H9 (cell line): ENCODE measurements at regions not wholly inside any gene's neighbourhood (a gene's known extent, or its start where the extent isn't known, plus 50 kb on each side); places are given as distances from the start of the nearest gene placed in this dataset.

Experiments
- DNase-seq: peaks from one replicate; pipeline ENCODE4 v3.0.0-alpha.2; 2017
- H2AFZ ChIP-seq: one replicate; pipeline ENCODE4 v1.6.1; 2013; ENCODE audit warnings: mild to moderate bottlenecking, low read length, control low read depth, moderate library complexity
- H2AK5ac ChIP-seq: 2 replicates; pipeline ENCODE4 v1.6.1; 2013; ENCODE audit warnings: low read length, control low read depth, mixed read lengths; ENCODE audit not compliant: insufficient read length
- H2BK120ac ChIP-seq: one replicate; pipeline ENCODE4 v1.6.1; 2013; ENCODE audit warnings: low read depth, mild to moderate bottlenecking, low read length, control low read depth, inconsistent platforms; ENCODE audit not compliant: poor library complexity, severe bottlenecking
- H2BK12ac ChIP-seq: 2 replicates; pipeline ENCODE4 v1.6.1; 2013; ENCODE audit warnings: low read length, control low read depth, mixed read lengths, low read depth; ENCODE audit not compliant: insufficient read length
- H2BK15ac ChIP-seq: 2 replicates; pipeline ENCODE4 v1.6.1; 2013; ENCODE audit warnings: low read depth, low read length, control low read depth
- H2BK20ac ChIP-seq: one replicate; pipeline ENCODE4 v1.6.1; 2013; ENCODE audit warnings: low read depth, mild to moderate bottlenecking, low read length, control low read depth, inconsistent platforms; ENCODE audit not compliant: poor library complexity, severe bottlenecking
- H2BK5ac ChIP-seq: 2 replicates; pipeline ENCODE4 v1.6.1; 2013; ENCODE audit warnings: low read length, control low read depth, mixed read lengths; ENCODE audit not compliant: insufficient read length
- H3K14ac ChIP-seq: 2 replicates; pipeline ENCODE4 v1.6.1; 2013; ENCODE audit warnings: low read length, control low read depth; ENCODE audit not compliant: insufficient read depth
- H3K18ac ChIP-seq: 2 replicates; pipeline ENCODE4 v1.6.1; 2013; ENCODE audit warnings: low read depth, mild to moderate bottlenecking, mixed read lengths, low read length, control low read depth; ENCODE audit not compliant: insufficient read length
- H3K23ac ChIP-seq: 2 replicates; pipeline ENCODE4 v1.6.1; 2013; ENCODE audit warnings: low read length, control low read depth, mixed read lengths, low read depth; ENCODE audit not compliant: insufficient read length
- H3K23me2 ChIP-seq: 2 replicates; pipeline ENCODE4 v1.6.1; 2013; ENCODE audit warnings: low read depth, mild to moderate bottlenecking, mixed read lengths, low read length, control low read depth; ENCODE audit not compliant: insufficient read length, poor library complexity, severe bottlenecking
- H3K27ac ChIP-seq: 2 replicates; pipeline ENCODE4 v1.5.1; 2013; ENCODE audit warnings: low read length, control low read depth, mixed read lengths, low read depth; ENCODE audit not compliant: insufficient read length
- H3K27me3 ChIP-seq: 2 replicates; pipeline ENCODE4 v1.6.1; 2013; ENCODE audit warnings: low read length, control low read depth, inconsistent platforms; ENCODE audit not compliant: insufficient read depth
- H3K4ac ChIP-seq: 2 replicates; pipeline ENCODE4 v1.6.1; 2013; ENCODE audit warnings: low read depth, mild to moderate bottlenecking, control low read depth, inconsistent platforms, low read length, moderate library complexity
- H3K4me1 ChIP-seq: 2 replicates; pipeline ENCODE4 v1.6.1; 2013; ENCODE audit warnings: low read length, control low read depth, inconsistent platforms; ENCODE audit not compliant: insufficient read depth
- H3K4me2 ChIP-seq: 2 replicates; pipeline ENCODE4 v1.6.1; 2013; ENCODE audit warnings: low read length, control low read depth, mixed read lengths; ENCODE audit not compliant: insufficient read length, insufficient read depth
- H3K56ac ChIP-seq: 2 replicates; pipeline ENCODE4 v1.6.1; 2013; ENCODE audit warnings: low read depth, mild to moderate bottlenecking, mixed read lengths, low read length, control low read depth; ENCODE audit not compliant: insufficient read length
- H3K79me1 ChIP-seq: 2 replicates; pipeline ENCODE4 v1.6.1; 2013; ENCODE audit warnings: low read depth, mild to moderate bottlenecking, moderate library complexity, low read length, control low read depth, inconsistent platforms; ENCODE audit not compliant: insufficient read depth, poor library complexity, severe bottlenecking
- H3K79me2 ChIP-seq: 2 replicates; pipeline ENCODE4 v1.6.1; 2013; ENCODE audit warnings: low read length, control low read depth, inconsistent platforms; ENCODE audit not compliant: insufficient read depth
- H3K9ac ChIP-seq: 2 replicates; pipeline ENCODE4 v1.6.1; 2013; ENCODE audit warnings: low read length, control low read depth, mixed read lengths; ENCODE audit not compliant: insufficient read length; ENCODE audit errors: extremely low read depth
- H3K9me3 ChIP-seq: one replicate; pipeline ENCODE4 v1.6.1; 2013; ENCODE audit warnings: low read depth, low read length, inconsistent platforms; ENCODE audit not compliant: control insufficient read depth
- H3T11ph ChIP-seq: one replicate; pipeline ENCODE4 v1.6.1; 2013; ENCODE audit warnings: mild to moderate bottlenecking, low read length, control low read depth, inconsistent platforms
- H4K20me1 ChIP-seq: one replicate; pipeline ENCODE4 v1.6.1; 2013; ENCODE audit not compliant: control insufficient read depth, insufficient read length, insufficient read depth
- H4K5ac ChIP-seq: 2 replicates; pipeline ENCODE4 v1.6.1; 2013; ENCODE audit warnings: low read depth, mild to moderate bottlenecking, mixed read lengths, low read length, control low read depth; ENCODE audit not compliant: insufficient read length
- H4K8ac ChIP-seq: replicated peaks from 2 replicates; pipeline ENCODE4 v1.6.1; 2013; ENCODE audit warnings: low read length, control low read depth, mixed read lengths, low read depth; ENCODE audit not compliant: insufficient read length
- H4K91ac ChIP-seq: 2 replicates; pipeline ENCODE4 v1.6.1; 2013; ENCODE audit warnings: low read depth, mild to moderate bottlenecking, moderate library complexity, mixed read lengths, low read length, control low read depth; ENCODE audit not compliant: insufficient read length
- H3K27ac Mint-ChIP-seq, 3 experiments: 2 replicates in 2 of 3; 3 replicates in 1 of 3; pipeline ENCODE4 v1.8.0; 2020 to 2021; ENCODE audit warnings: mixed read lengths in 3 of 3, mild to moderate bottlenecking in 1 of 3, moderate library complexity in 1 of 3
- H3K27me3 Mint-ChIP-seq: 2 replicates; pipeline ENCODE4 v1.8.0; 2021; ENCODE audit warnings: low read depth, mild to moderate bottlenecking, moderate library complexity, mixed read lengths
- H3K36me3 Mint-ChIP-seq, 3 experiments: 2 replicates in 2 of 3; 3 replicates in 1 of 3; pipeline ENCODE4 v1.8.0; 2020 to 2021; ENCODE audit warnings: low read depth in 3 of 3, mixed read lengths in 3 of 3; ENCODE audit not compliant: insufficient read depth in 1 of 3
- H3K4me1 Mint-ChIP-seq, 2 experiments: 2 replicates each; pipeline ENCODE4 v1.8.0; 2020; ENCODE audit warnings: mixed read lengths in 2 of 2
- H3K4me3 Mint-ChIP-seq, 2 experiments: 2 replicates in 1 of 2; 3 replicates in 1 of 2; pipeline ENCODE4 v1.8.0; 2020 to 2021; ENCODE audit warnings: mild to moderate bottlenecking in 2 of 2, mixed read lengths in 2 of 2, moderate library complexity in 1 of 2
- H3K9me3 Mint-ChIP-seq, 2 experiments: 2 replicates in 1 of 2; 3 replicates in 1 of 2; pipeline ENCODE4 v1.8.0; 2020; ENCODE audit warnings: mild to moderate bottlenecking in 2 of 2, mixed read lengths in 2 of 2, moderate library complexity in 1 of 2
- WGBS: extraction: QIAGEN DNeasy Blood & Tissue Kit; methylation state at CpG from one replicate; pipeline ENCODE4 v1.1.7; 2013; ENCODE audit warnings: missing lambda C conversion rate, low lambda C conversion rate, mixed read lengths; ENCODE audit not compliant: insufficient read length; ENCODE audit errors: extremely low coverage; 5-methylcytosine and 5-hydroxymethylcytosine counted together
- TF ChIP-seq, protein P1 (sequence below): fragments of 200-600 bp; sonication (generic); conservative IDR thresholded peaks from 3 replicates; pipeline ENCODE4 v1.8.0; 2021; ENCODE audit warnings: antibody characterized with exemption, mild to moderate bottlenecking

DNA sequence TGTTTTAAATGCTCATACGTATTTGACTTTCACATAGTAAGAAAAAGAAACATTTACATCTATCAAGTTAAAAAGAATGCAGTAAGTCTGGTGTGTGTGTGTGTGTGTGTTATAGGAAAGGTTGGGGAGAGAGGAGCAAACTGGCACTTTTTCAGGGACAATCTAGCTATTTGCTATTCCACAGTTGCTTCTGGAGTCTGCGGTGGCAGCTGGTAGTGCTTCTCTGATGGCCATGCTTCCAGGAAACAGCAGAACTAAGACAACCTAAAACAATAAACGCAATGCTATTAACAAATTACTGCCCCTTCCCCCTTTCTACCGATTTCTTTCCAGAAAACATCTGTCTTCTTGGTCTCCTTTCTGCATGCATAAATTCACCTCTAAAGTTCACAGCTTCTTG is 70.0 kb upstream of the CDH10 start:
- Histone ChIP-seq H3K4ac (no peak overlapping the region), H3K79me2 (no peaks in the 10 kb centered on the region), H2BK15ac (no peak overlapping the region), H3K27me3 (no peaks in the 10 kb centered on the region), H3K14ac (peak overlapping the region; percentile 65; the same call in 1 of the 2 replicates), H3K23ac (no peak overlapping the region), H2BK120ac (no peak overlapping the region), H3K18ac (no peak overlapping the region), H3K56ac (no peak overlapping the region), H3K27ac (no peak overlapping the region), H3K4me2 (no peak overlapping the region), H3K9ac (no peak overlapping the region), H2AK5ac (no peak overlapping the region), H4K5ac (no peak overlapping the region), H3K23me2 (no peaks in the 10 kb centered on the region), H2AFZ (no peak overlapping the region), H2BK5ac (no peak overlapping the region), H3K9me3 (no peaks in the 10 kb centered on the region), H4K20me1 (no peaks in the 10 kb centered on the region), H2BK20ac (no peak overlapping the region), H4K8ac (no peak overlapping the region), H3K79me1 (no peaks in the 10 kb centered on the region), H3K4me1 (no peaks in the 10 kb centered on the region), H3T11ph (no peak overlapping the region), H2BK12ac (no peak overlapping the region), H4K91ac (no peak overlapping the region)
- Mint-ChIP-seq H3K4me3 (no peak overlapping the region), H3K27ac (no peak overlapping the region), H3K36me3 (no peaks in the 10 kb centered on the region), H3K4me1 (no peaks in the 10 kb centered on the region), H3K27me3 (no peaks in the 10 kb centered on the region), H3K9me3 (peaks cover 0 to 2% of the 10 kb centered on the region in 2 experiments; a peak in 2 of 5 replicates)
- no peak for DNase-seq
- TF ChIP-seq, protein P1, sequence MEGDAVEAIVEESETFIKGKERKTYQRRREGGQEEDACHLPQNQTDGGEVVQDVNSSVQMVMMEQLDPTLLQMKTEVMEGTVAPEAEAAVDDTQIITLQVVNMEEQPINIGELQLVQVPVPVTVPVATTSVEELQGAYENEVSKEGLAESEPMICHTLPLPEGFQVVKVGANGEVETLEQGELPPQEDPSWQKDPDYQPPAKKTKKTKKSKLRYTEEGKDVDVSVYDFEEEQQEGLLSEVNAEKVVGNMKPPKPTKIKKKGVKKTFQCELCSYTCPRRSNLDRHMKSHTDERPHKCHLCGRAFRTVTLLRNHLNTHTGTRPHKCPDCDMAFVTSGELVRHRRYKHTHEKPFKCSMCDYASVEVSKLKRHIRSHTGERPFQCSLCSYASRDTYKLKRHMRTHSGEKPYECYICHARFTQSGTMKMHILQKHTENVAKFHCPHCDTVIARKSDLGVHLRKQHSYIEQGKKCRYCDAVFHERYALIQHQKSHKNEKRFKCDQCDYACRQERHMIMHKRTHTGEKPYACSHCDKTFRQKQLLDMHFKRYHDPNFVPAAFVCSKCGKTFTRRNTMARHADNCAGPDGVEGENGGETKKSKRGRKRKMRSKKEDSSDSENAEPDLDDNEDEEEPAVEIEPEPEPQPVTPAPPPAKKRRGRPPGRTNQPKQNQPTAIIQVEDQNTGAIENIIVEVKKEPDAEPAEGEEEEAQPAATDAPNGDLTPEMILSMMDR, result no peak
- no CpG with 5 or more reads among the region's 4 CpGs for WGBS
